ENCODE measurements at regions not wholly inside any gene's neighbourhood (a gene's known extent, or its start where the extent isn't known, plus 50 kb on each side); places are given as distances from the start of the nearest gene placed in this dataset.
"Not testable (repeated sequence)": the region's sequence is repeated elsewhere in the genome, so short reads cannot be mapped to it uniquely, and the experiment has no call there.

DNA sequence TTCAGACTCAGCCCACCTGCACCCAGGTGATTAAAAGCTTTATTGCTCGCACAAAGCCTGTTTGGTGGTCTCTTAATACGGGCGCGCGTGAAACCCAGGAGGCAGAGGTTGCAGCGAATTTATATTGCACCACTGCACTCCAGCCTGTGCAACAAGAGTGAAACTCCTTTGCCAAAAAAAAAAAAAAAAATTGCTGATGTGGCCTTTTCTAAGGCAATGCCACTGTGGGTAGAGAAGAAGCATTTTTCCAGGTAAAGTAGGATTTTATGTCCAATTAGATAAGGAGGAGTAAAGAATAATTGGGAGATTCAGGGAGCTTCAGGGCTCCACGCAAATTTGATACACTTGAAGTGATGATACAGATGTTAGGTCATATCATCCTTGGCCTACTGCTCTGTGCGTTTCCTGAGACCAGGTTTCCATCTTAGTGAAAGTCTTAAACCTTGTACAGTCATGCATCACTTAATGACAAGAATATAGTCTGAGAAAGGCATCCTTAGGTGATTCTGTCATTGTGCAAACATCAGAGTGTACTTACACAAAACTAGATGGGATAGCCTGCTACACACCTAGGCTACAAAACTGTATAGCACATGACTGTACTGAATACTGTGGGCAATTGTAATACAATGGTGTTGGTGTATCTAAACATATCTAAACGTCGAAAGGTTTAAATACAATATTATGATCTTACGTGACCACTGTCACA is 150.9 kb downstream of the SPRY2 start:
- FAIRE-seq, result no peak
- DNase-seq (ENCODE audit: insufficient read length, low spot score), result no peak

DNA sequence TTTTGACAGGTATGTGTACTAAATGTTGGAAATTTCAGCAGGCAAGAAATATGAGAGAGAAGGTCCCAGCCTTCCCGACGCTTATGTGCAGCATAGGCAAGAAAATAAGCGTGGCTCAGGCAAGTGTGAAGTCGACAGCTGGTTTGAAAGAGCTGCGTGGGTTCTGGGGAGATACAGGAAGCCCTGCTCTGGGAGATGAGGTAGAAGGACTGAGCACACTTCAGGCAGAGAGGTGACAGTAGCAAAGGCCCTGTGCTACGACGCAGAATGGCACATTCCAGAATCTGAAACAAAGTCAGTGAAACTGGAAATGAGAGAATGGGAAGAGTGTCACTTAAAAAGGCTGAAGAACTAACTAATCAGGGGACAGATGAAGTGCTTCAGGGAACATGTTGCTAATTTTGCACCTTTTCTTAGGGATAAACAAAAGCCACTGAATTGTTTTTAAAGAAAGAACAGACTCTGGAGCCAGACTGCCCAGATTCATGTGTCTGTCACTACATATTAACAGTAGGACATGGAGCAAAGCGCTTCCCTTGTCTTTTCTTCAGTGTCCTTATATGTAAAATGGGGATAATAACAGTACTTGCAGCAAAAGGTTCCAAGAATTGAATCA is 160.1 kb downstream of the SPRY2 start:
- DNase-seq (ENCODE audit: insufficient read length, low spot score) (no peak), FAIRE-seq (no peak)

DNA sequence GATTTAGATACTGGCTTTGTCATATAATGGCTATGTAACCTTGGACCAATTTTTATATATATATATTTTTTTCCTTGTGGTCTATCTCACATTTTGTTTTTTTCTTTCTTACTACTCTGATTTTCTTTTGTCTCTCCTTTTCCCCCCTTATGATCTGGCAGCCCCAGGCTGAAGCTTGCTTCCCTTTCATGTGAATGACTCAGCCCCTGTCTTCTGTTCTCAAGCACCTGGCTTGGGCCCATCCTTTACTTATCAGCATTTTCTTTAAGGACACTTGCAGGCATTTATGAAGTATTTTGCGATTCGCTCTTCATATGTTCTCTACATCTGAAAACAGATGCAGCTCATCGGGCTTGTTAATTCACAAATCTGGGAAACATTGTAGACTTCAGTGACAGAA is 163.6 kb downstream of the SPRY2 start:
- no peak for FAIRE-seq
- no peak for DNase-seq (ENCODE audit: insufficient read length, low spot score)

DNA sequence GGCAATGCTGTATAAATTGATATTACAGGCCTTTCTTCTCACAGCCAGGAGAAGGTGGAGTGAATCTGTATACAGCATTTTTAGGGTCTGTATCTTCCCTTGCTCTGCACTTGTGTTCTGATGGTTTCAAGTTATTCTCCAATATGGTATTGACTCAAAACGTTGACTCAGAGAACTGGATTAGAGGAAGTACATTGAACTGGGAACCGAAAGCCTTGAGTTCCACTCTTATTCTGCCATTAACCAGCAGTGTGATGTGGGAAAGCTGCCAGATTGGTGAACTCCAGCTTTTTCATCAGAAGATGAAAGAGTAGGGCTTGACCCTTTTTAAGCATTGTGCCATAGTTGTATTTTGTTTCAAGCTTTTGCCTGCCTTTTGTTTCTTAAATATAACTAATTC is 167.7 kb downstream of the SPRY2 start:
- DNase-seq (ENCODE audit: insufficient read length, low spot score), result no peak
- no peak for FAIRE-seq

DNA sequence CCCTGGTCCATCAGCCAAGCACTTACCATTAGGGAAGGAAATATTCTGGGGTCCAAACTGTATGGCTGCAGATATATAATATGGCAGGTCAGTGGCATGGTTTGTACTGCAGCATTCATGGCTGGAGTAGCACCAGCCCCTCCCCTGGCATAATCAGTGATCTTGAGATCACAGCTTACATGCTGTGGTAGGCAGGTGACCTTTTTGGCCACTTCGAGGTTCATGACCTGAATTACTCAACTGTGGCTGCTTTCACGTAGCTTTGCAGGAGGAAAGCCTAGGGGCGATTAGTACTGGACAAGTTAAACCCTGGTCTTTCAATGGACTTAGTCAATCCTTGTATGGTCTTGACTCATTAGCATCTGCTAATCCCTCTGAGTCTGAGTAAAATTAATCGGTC is 169.8 kb downstream of the SPRY2 start:
- DNase-seq (ENCODE audit: insufficient read length, low spot score), result no peak
- FAIRE-seq, result no peak

DNA sequence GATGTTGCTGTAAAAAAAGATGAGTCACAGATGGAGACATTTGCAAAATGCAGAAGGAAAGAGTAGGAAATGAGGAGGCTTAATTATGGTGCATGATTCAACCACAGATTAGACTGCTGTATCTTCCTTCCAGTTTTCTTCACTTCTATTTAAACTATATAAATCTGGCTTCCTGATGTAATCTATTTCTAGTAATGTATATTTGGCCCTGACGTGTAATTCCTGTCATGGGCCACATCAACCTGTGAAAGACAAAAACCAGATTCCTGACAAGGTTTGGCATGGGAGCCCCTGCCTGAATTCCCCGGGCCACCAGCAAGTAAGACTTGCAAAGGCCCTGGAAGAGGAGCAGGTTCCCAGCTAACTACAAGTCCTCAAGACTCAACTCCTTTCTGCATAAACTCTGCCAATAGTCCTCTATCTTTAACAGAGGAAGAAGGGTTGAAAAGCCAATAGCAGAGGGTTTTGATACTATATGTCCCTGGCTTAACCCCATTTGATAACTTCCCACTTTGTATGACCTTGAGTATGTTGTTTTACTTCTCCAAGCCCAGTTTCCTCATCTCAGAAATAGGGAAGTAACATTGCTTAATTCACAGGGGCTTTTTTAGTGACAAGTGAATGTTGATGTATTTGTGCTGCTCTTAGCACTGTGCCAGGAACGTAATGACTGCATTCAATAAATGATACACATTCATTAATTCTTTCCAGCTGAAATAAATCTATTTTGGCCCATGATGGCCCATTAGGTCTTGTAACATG is 172.7 kb downstream of the SPRY2 start:
- FAIRE-seq, result no peak

DNA sequence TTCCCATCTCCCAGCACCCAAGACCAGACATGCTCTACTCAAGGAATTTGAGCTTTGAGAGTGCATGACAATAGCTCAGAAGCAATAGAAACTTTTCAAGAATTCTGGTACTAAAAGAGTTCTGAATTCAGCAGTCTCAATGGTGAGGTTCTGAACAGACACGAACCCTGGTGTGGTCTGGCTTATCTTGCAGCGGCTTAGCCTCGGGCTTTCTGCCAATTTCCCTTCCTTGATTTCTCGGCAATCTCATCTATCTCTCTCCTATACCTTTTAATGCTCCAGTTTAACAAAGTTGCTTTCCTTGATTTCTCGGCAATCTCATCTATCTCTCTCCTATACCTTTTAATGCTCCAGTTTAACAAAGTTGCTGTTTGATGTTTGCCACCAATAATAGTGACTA is 174.6 kb downstream of the SPRY2 start:
- no peak for FAIRE-seq
- no peak for DNase-seq (ENCODE audit: insufficient read length, low spot score)

More for the DNA sequence above, 172.7 kb downstream of the SPRY2 start:
- DNase-seq (ENCODE audit: insufficient read length, low spot score), result no peak

DNA sequence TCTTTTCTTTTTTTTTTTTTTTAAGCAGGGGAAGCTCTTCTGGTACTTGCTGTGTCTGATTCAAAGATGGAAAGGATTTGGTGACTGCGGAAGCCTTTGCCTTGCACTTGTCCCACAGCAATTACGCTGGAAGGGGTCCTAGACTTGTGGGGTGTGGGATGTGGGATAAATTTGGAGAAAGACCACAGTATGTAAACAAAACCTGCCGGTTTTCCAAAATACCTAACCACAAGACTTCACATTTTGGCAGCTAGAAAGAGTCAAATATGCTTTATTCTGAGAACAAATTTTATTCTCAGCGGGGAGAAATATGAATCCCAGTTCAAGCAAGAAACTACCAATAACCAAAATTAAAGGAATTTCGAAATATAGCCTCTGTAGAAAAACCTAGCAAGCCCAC is 176.5 kb downstream of the SPRY2 start:
- FAIRE-seq (no peak), DNase-seq (ENCODE audit: insufficient read length, low spot score) (no peak)

DNA sequence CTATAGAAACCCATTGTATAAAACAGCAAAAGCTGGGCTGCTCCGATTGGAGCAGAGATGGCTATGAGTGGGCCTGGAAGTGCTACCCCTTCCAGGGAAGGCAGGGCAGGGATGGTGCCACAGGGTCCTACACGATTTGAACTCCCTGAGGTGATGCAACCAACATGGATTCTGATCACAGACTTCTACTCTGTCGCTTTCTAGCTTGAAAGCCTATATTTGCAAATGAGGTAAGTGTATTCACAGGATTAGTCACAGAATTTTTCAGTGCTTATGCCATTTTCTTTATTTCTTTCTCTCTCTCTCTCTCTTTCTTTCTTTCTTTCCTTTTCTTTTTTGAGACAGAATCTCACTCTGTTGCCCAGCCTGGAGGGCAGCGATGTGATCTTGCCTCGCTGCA is 179.0 kb downstream of the SPRY2 start:
- no peak for DNase-seq (ENCODE audit: insufficient read length, low spot score)
- no peak for FAIRE-seq

DNA sequence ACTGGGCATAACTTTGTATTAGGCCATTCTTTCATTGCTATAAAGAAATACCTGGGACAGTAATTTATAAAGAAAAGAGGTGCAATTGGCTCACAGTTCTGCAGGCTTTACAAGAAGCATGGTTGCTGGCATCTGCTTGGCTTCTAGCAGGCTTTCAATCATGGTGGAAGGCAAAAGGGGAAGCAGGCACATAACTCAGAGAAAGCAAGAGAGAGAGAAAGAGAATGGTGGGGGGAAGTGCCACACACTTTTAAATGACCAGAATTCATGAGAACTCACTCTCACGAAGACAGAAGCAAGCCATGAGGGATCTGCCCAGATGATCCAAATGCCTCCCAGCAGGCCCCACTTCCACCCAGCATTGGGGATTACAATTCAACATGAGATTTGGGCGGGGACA is 179.7 kb downstream of the SPRY2 start:
- DNase-seq (ENCODE audit: insufficient read length, low spot score) (no peak), FAIRE-seq (no peak)

DNA sequence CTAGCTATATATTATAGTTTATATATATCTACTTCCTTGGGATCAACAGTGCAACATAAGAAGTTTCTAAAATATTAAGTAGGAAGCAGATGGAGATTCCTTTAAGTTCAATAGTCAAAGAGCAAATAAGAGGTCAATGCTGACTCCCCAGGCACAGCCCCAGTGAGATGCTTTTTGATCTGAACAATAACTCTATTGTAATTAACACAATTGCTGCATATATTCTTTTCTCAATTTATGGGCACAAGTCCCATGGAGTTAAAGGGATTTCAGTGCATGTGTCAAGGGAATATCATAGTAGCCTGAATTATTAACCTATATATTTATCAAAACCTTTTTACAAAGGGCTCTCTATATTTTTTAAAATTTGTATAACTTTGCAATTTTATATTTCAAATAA is 180.8 kb downstream of the SPRY2 start:
- no peak for FAIRE-seq
- DNase-seq (ENCODE audit: insufficient read length, low spot score), result no peak

DNA sequence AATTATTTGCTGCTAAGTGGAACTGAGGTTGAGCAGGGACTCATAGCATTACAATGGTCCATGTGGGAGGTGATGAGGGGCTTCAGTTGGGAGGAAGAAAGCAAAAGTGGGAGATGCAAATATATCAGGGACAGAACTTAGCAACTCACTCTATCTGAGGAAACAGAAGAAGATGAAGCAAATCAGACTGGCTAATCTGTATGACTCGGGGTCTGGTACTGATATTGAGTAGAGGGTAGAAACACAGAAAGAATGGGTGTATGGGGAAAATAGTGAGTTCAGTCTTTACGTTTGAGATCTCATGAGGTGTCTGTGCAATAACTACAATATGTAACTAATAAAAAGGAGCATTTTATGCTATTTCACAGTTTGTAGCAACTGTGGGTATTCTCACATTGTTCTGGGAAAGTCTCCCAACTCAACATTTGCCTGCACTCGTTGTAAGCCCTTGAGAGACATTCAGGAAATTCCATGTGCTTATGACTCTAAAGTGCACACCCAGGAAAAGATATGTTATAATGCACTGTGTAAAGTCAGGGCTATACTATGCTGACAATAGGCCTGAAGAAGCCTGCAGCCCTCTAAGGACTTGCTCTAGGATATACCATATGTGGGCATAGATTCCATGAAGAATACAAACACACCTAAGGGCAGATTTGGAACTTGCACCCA is 183.5 kb downstream of the SPRY2 start:
- DNase-seq (ENCODE audit: insufficient read length, low spot score) (no peak), FAIRE-seq (no peak)

DNA sequence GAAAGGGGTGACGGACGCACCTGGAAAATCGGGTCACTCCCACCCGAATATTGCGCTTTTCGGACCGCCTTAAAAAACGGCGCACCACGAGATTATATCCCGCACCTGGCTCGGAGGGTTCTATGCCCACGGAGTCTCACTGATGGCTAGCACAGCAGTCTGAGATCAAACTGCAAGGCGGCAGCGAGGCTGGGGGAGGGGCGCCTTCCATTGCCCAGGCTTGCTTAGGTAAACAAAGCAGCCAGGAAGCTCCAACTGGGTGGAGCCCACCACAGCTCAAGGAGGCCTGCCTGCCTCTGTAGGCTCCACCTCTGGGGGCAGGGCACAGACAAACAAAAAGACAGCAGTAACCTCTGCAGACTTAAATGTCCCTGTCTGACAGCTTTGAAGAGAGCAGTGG is 188.8 kb downstream of the SPRY2 start:
- FAIRE-seq; DNase-seq (ENCODE audit: insufficient read length, low spot score): not testable (repeated sequence)

DNA sequence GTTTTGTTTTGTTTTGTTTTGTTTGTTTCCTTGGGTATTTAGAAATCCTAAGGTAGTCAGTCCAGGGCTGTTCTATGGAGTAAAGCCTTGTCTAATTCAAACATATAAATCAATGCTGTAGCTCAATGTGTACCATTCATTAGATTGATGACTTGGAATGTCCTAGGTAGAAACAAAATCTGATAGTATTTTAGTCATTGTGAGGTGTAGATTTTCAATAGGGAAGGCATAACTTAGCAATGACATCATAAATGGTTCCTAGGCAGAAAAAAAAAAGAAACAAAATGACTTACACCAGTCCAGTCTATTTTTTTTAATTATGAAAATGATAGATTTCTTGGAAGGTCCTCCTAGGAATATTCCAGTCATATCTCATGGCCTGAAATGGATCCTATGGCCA is 189.9 kb downstream of the SPRY2 start:
- DNase-seq (ENCODE audit: insufficient read length, low spot score) (no peak), FAIRE-seq (no peak)

DNA sequence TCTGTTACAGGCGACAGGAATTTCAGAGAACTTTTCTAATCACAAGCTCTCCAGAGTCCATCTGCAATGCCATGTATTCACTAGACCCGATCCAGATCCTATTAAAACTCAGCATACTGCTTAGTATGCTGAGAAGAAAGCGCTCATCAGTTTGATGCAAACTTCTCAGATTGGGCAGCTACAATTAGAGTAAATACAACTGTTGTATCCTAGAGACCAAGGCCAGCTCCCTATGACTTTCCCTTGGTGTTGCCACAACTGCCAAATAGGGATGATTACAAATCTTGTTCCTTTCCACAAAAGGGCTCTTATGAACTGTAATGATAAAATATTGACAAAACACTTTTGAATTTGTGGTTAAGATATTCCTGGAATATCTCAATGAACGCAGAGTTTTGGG is 191.2 kb downstream of the SPRY2 start:
- FAIRE-seq (no peak), DNase-seq (ENCODE audit: insufficient read length, low spot score) (no peak)

DNA sequence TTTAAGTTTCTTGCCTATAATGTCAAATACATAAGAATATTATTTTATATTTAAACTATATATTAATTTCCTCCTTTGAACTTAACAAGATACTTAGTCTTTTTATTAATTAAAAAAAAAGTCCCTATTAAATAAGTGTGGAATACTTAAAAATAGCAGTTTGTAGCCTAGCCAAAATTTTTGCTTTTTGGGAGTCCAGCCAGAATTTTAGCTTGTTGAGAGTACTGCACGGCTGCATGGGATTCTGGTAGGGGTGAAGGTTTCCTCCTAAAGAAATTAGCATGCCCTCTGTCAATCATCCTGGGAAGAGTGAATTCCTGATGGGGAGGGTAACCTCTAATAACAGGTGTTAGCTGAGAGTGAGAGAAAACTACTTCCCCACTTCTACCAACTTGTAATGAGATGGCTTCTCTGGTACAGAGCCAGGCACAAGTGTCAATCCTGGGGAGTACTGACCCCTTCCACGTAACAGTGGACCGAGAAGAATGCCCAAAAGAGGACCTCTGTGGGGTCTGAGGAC is 195.7 kb downstream of the SPRY2 start:
- FAIRE-seq (no peak), DNase-seq (ENCODE audit: insufficient read length, low spot score) (no peak)

DNA sequence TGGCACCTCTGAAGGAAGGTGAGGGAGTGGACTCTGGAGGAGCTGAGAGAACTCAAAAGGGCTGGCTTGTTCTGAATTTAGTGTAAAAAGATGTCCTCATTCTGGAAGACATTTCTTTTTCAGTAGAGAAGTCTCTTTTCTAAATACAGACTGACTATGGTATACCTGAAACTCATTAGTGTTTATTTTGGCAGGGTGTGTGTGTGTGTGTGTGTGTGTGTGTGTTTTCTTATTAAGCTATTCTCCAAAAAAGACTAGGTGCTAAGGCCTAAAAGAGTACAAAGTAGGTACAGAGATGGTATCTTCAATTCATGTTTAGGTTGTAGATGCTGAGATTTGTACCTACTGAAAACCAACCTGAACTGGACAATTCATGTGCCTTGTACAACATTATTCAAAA is 196.4 kb downstream of the SPRY2 start:
- FAIRE-seq (no peak), DNase-seq (ENCODE audit: insufficient read length, low spot score) (no peak)

DNA sequence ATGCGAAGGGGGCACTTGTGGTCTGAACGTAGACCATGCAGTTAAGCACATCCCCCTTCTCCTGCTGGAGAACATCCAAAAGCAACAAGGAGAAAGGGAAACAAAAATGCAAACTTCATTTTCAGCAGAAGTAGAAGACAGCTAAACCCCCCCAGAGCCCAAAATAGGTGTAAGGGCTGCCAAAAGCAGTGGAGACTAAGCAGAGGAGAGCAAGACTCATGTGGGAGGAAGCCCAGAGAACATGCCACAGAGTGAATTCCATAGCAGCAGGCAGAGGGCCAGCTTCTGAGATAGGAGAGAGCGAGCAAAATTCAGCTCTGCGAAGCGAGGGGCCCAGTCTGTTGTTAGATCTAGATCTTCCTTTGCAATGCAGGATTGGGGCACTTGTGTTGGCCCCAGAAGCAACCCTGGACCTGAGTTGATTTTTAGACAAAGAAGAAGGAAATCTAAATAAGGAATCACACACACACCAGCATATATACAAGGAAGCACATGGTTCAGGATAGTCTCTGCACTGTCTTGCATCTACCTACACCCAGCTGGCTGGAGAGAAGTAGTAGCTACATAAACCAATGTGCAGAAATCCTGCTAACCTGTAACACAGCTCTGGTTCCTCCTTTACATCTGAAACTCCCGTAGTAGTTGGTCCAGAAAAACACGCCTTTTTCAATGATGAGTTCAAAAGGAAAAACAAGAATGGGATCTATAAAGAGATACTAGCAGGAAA is 199.6 kb downstream of the SPRY2 start:
- DNase-seq (ENCODE audit: insufficient read length, low spot score) (no peak), FAIRE-seq (no peak)

DNA sequence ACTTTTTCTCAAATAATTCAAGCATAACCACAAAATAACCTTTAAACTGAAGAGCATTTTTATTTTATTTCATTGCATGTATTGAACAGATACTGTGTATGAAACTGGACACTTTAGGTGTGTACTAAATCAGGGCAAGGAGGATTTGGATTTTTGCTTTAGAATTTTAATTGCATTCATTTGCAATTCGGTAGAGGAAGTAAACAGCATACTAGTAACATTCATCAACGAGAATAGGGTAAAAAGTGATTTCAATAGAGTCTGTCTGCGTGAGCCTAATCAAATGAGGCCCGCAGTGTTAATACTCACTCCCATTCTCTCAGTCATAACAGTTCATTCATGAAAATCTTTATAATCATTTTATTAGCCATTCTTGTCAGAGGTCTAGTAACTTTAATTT is 200.2 kb downstream of the SPRY2 start:
- DNase-seq (ENCODE audit: insufficient read length, low spot score), result no peak
- FAIRE-seq, result no peak

DNA sequence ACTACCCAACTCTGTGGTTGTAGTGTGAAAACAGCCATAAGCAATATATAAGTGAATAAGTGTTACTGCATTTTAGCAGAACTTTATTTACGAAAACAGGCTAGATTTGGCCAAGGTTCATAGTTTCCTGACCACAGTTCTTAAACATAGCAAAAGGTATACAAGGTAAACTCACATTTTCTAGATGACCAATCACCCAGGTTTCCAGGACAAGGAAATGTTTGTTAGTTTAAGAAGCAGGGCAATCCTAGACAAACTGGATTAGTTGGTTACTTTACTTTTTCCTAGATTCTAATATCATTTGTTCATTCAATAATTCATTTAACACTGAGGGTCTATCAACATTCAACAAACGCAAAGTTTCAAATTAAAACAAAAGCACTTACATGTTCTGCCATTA is 201.7 kb downstream of the SPRY2 start:
- DNase-seq (ENCODE audit: insufficient read length, low spot score) (no peak), FAIRE-seq (no peak)

DNA sequence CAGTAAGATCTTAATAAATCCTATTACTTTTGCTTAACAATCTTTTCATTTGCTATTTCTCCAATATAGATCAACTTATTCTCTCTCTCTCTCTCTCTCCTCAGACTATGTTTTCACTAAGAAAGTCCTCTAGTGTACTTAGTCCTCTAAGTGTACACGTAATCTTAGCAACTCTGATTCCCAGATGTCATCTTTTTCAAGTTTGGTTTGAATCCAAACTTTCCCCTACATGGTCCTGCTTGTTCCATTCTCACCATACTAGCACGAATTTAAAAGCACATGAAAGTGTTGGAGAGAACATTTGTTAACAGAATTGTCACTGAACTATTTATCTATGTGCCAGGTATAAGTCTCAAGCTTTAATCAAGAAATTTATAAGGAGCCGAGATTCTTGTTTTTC is 202.9 kb downstream of the SPRY2 start:
- no peak for DNase-seq (ENCODE audit: insufficient read length, low spot score)
- no peak for FAIRE-seq
